Liver (tissue), 8 donors: ENCODE measurements at regions not wholly inside any gene's neighbourhood (a gene's known extent, or its start where the extent isn't known, plus 50 kb on each side); places are given as distances from the start of the nearest gene placed in this dataset.

Experiments used
- DNase-seq: peaks from one replicate; pipeline ENCODE4 v3.0.0-alpha.2; 2017; ENCODE audit warnings: low spot score
- H3K27ac ChIP-seq, 2 donors: one replicate each; pipeline ENCODE4 v1.7.0; 2013; ENCODE audit warnings: inconsistent platforms in 2 of 2, low read length in 2 of 2, control low read depth in 1 of 2, low read depth in 1 of 2, mild to moderate bottlenecking in 1 of 2
- H3K27me3 ChIP-seq, 4 donors: one replicate each; pipeline versions ENCODE4 v1.6.1 to v1.7.0; 2013; ENCODE audit warnings: low read length in 3 of 4, inconsistent platforms in 1 of 4, mild to moderate bottlenecking in 1 of 4, moderate library complexity in 1 of 4; ENCODE audit not compliant: control insufficient read depth in 4 of 4, insufficient read depth in 4 of 4
- H3K36me3 ChIP-seq, 4 donors: one replicate each; pipeline versions ENCODE4 v1.6.1 to v1.7.0; 2013; ENCODE audit warnings: low read length in 3 of 4, mild to moderate bottlenecking in 3 of 4, low read depth in 1 of 4, moderate library complexity in 1 of 4; ENCODE audit not compliant: control insufficient read depth in 4 of 4, insufficient read depth in 3 of 4
- H3K4me1 ChIP-seq, 4 donors: one replicate each; pipeline versions ENCODE4 v1.6.1 to v1.7.0; 2013; ENCODE audit warnings: low read length in 3 of 4, mild to moderate bottlenecking in 3 of 4, moderate library complexity in 1 of 4; ENCODE audit not compliant: control insufficient read depth in 4 of 4, insufficient read depth in 4 of 4
- H3K4me3 ChIP-seq, 3 donors: one replicate each; pipeline versions ENCODE4 v1.6.1 to v1.7.0; 2013; ENCODE audit warnings: low read length in 3 of 3, control low read depth in 1 of 3, low read depth in 1 of 3, mild to moderate bottlenecking in 1 of 3
- H3K9ac ChIP-seq, 2 donors: one replicate each; pipeline ENCODE4 v1.7.0; 2013; ENCODE audit warnings: low read length in 2 of 2, mild to moderate bottlenecking in 2 of 2, moderate library complexity in 2 of 2, control low read depth in 1 of 2, low read depth in 1 of 2
- H3K9me3 ChIP-seq, 4 donors: one replicate each; pipeline versions ENCODE4 v1.6.1 to v1.7.0; 2013; ENCODE audit warnings: low read length in 3 of 4; ENCODE audit not compliant: control insufficient read depth in 4 of 4
- ATF3 ChIP-seq: IDR thresholded peaks from 2 replicates; pipeline ENCODE4 v1.6.1; 2016; ENCODE audit warnings: antibody characterized with exemption
- EGR1 ChIP-seq, 2 donors: IDR thresholded peaks; 2 replicates each; pipeline ENCODE4 v1.6.1; 2016 to 2018; ENCODE audit warnings: antibody characterized with exemption in 2 of 2, low read depth in 2 of 2
- FOXA1 ChIP-seq: IDR thresholded peaks from 2 replicates; pipeline ENCODE4 v1.6.1; 2016; ENCODE audit warnings: antibody characterized with exemption
- FOXA2 ChIP-seq: IDR thresholded peaks from 2 replicates; pipeline ENCODE4 v1.6.1; 2016; ENCODE audit warnings: antibody characterized with exemption
- GABPA ChIP-seq, 2 donors: IDR thresholded peaks in 1 of 2; conservative IDR thresholded peaks in 1 of 2; 2 replicates each; pipeline ENCODE4 v1.6.1; 2016; ENCODE audit warnings: antibody characterized with exemption in 2 of 2, mild to moderate bottlenecking in 1 of 2, moderate library complexity in 1 of 2
- HNF4A ChIP-seq, 2 donors: conservative IDR thresholded peaks; 2 replicates each; pipeline ENCODE4 v1.6.1; 2016; ENCODE audit warnings: antibody characterized with exemption in 2 of 2, mild to moderate bottlenecking in 2 of 2
- HNF4G ChIP-seq: IDR thresholded peaks from 2 replicates; pipeline ENCODE4 v1.6.1; 2016; ENCODE audit warnings: antibody characterized with exemption
- JUND ChIP-seq, 2 donors: IDR thresholded peaks; 2 replicates each; pipeline ENCODE4 v1.6.1; 2016; ENCODE audit warnings: antibody characterized with exemption in 2 of 2
- MAX ChIP-seq: IDR thresholded peaks from 2 replicates; pipeline ENCODE4 v1.6.1; 2016; ENCODE audit warnings: antibody characterized with exemption
- NR2F2 ChIP-seq: IDR thresholded peaks from 2 replicates; pipeline ENCODE4 v1.6.1; 2016; ENCODE audit warnings: antibody characterized with exemption
- RAD21 ChIP-seq, 2 donors: IDR thresholded peaks; 2 replicates each; pipeline ENCODE4 v1.6.1; 2016; ENCODE audit warnings: antibody characterized with exemption in 2 of 2, mild to moderate bottlenecking in 2 of 2
- REST ChIP-seq: IDR thresholded peaks from 2 replicates; pipeline ENCODE4 v1.6.1; 2016; ENCODE audit warnings: antibody characterized with exemption, mild to moderate bottlenecking
- RXRA ChIP-seq, 2 donors: IDR thresholded peaks; 2 replicates each; pipeline ENCODE4 v1.6.1; 2017 to 2018; ENCODE audit warnings: antibody characterized with exemption in 2 of 2, mild to moderate bottlenecking in 1 of 2
- SP1 ChIP-seq: IDR thresholded peaks from 2 replicates; pipeline ENCODE4 v1.6.1; 2018; ENCODE audit warnings: antibody characterized with exemption, mild to moderate bottlenecking
- TAF1 ChIP-seq: conservative IDR thresholded peaks from 2 replicates; pipeline ENCODE4 v1.6.1; 2016; ENCODE audit warnings: antibody characterized with exemption, mild to moderate bottlenecking
- YY1 ChIP-seq: IDR thresholded peaks from 2 replicates; pipeline ENCODE4 v1.6.1; 2016; ENCODE audit warnings: antibody characterized with exemption, mild to moderate bottlenecking
- ZBTB33 ChIP-seq: IDR thresholded peaks from 2 replicates; pipeline ENCODE4 v1.6.1; 2016; ENCODE audit warnings: antibody characterized with exemption
- WGBS: extraction: QIAGEN DNeasy Blood & Tissue Kit; methylation state at CpG from one replicate; pipeline ENCODE4 v1.1.7; 2013; 5-methylcytosine and 5-hydroxymethylcytosine counted together
- TF ChIP-seq, protein P1 (sequence below): fragments of 150-350 bp; IDR thresholded peaks from 2 replicates; pipeline ENCODE4 v1.5.1; 2017; ENCODE audit warnings: improper control_type of control experiment, low read depth, low read length; ENCODE audit not compliant: missing input control
- donor health status: healthy.
- donor health status: healthy.
- donor health status: healthy.
- donor health status: healthy.
- donor health status: healthy.

GRCh38 chr14:101349108-101349507 lies 212.2 kb upstream of the DIO3 start:
- H3K27me3 ChIP-seq = no peaks in the 10 kb centered on the region
- no peak for TF ChIP-seq EGR1 (IDR thresholded peaks at IDR 0.05; ENCODE audit: low read depth in 2 of 2)
- TF ChIP-seq HNF4A (conservative IDR thresholded peaks at IDR 0.05) = no peak
- no peak for TF ChIP-seq RAD21 (IDR thresholded peaks at IDR 0.05)
- TF ChIP-seq HNF4G = no peak
- TF ChIP-seq RXRA (IDR thresholded peaks at IDR 0.05) = no peak
- no peak for TF ChIP-seq FOXA2
- no peak for TF ChIP-seq ATF3
- TF ChIP-seq MAX = no peak
- TF ChIP-seq NR2F2 = no peak
- TF ChIP-seq, protein P1, sequence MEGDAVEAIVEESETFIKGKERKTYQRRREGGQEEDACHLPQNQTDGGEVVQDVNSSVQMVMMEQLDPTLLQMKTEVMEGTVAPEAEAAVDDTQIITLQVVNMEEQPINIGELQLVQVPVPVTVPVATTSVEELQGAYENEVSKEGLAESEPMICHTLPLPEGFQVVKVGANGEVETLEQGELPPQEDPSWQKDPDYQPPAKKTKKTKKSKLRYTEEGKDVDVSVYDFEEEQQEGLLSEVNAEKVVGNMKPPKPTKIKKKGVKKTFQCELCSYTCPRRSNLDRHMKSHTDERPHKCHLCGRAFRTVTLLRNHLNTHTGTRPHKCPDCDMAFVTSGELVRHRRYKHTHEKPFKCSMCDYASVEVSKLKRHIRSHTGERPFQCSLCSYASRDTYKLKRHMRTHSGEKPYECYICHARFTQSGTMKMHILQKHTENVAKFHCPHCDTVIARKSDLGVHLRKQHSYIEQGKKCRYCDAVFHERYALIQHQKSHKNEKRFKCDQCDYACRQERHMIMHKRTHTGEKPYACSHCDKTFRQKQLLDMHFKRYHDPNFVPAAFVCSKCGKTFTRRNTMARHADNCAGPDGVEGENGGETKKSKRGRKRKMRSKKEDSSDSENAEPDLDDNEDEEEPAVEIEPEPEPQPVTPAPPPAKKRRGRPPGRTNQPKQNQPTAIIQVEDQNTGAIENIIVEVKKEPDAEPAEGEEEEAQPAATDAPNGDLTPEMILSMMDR = no peak
- no peak for TF ChIP-seq GABPA (IDR thresholded peaks at IDR 0.05 in 1 of 2, conservative IDR thresholded peaks at IDR 0.05 in 1 of 2)
- no peak for TF ChIP-seq FOXA1
- no peak for DNase-seq
- H3K9ac ChIP-seq = no peak overlapping the region
- H3K27ac ChIP-seq = no peak overlapping the region
- H3K4me1 ChIP-seq = no peaks in the 10 kb centered on the region
- H3K36me3 ChIP-seq = no peaks in the 10 kb centered on the region
- no peak overlapping the region for H3K4me3 ChIP-seq
- H3K9me3 ChIP-seq = no peaks in the 10 kb centered on the region
- 91% methylated on average over 3 of the region's 3 CpGs for WGBS

GRCh38 chr14:101350021-101350420 lies 211.3 kb upstream of the DIO3 start:
- H3K27ac ChIP-seq = no peak overlapping the region
- 93% methylated on average over 4 of the region's 4 CpGs for WGBS
- H3K9me3 ChIP-seq = no peaks in the 10 kb centered on the region
- no peaks in the 10 kb centered on the region for H3K4me1 ChIP-seq
- no peaks in the 10 kb centered on the region for H3K27me3 ChIP-seq
- no peak overlapping the region for H3K9ac ChIP-seq
- no peak overlapping the region for H3K4me3 ChIP-seq
- no peak for DNase-seq
- no peaks in the 10 kb centered on the region for H3K36me3 ChIP-seq
- TF ChIP-seq GABPA (IDR thresholded peaks at IDR 0.05 in 1 of 2, conservative IDR thresholded peaks at IDR 0.05 in 1 of 2) = no peak
- no peak for TF ChIP-seq FOXA2
- TF ChIP-seq ATF3 = no peak
- no peak for TF ChIP-seq RXRA (IDR thresholded peaks at IDR 0.05)
- TF ChIP-seq JUND (IDR thresholded peaks at IDR 0.05) = no peak
- TF ChIP-seq NR2F2 = no peak
- TF ChIP-seq ZBTB33 = no peak
- no peak for TF ChIP-seq SP1
- TF ChIP-seq RAD21 (IDR thresholded peaks at IDR 0.05) = no peak
- no peak for TF ChIP-seq TAF1
- no peak for TF ChIP-seq EGR1 (IDR thresholded peaks at IDR 0.05; ENCODE audit: low read depth in 2 of 2)
- no peak for TF ChIP-seq FOXA1
- TF ChIP-seq, protein P1 = no peak
- no peak for TF ChIP-seq MAX
- TF ChIP-seq YY1 = no peak
- no peak for TF ChIP-seq HNF4G
- TF ChIP-seq HNF4A (conservative IDR thresholded peaks at IDR 0.05) = no peak
- no peak for TF ChIP-seq REST
